AG09319 (cell line): ENCODE measurements at regions not wholly inside any gene's neighbourhood (a gene's known extent, or its start where the extent isn't known, plus 50 kb on each side); places are given as distances from the start of the nearest gene placed in this dataset.

ENCODE experiments used
- DNase-seq: peaks from one replicate; pipeline ENCODE4 v3.0.0-alpha.2; 2010; ENCODE audit warnings: low read depth; ENCODE audit errors: extremely low read depth
- TF ChIP-seq, protein P1 (sequence below): IDR thresholded peaks from 2 replicates; pipeline ENCODE4 v1.5.1; 2011; ENCODE audit warnings: low read depth, mild to moderate bottlenecking, inconsistent platforms, low read length, moderate library complexity

DNA sequence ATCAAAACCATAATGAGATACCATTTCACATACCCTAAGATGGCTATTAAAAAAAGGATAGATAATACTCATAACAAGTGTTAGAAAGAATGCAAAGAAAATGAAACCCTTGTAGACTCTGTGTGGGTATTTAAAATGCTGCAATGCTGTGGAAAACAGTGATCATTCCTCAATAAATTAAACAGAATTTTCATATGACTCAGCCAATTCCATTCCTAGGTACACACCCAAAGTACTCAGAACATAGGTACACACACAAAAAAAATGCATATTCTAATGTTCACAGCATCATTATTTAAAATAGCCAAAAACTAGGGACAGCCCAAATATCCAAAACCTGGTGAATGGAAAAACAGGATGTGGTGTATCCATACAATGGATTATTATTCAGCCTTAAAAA is 502.3 kb downstream of the KCNJ3 start:
- no peak for DNase-seq
- TF ChIP-seq, protein P1, sequence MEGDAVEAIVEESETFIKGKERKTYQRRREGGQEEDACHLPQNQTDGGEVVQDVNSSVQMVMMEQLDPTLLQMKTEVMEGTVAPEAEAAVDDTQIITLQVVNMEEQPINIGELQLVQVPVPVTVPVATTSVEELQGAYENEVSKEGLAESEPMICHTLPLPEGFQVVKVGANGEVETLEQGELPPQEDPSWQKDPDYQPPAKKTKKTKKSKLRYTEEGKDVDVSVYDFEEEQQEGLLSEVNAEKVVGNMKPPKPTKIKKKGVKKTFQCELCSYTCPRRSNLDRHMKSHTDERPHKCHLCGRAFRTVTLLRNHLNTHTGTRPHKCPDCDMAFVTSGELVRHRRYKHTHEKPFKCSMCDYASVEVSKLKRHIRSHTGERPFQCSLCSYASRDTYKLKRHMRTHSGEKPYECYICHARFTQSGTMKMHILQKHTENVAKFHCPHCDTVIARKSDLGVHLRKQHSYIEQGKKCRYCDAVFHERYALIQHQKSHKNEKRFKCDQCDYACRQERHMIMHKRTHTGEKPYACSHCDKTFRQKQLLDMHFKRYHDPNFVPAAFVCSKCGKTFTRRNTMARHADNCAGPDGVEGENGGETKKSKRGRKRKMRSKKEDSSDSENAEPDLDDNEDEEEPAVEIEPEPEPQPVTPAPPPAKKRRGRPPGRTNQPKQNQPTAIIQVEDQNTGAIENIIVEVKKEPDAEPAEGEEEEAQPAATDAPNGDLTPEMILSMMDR: no peak

- DNase-seq: no peak
- TF ChIP-seq, protein P1: no peak
Measured at GRCh38 chr2:155190342-155190741, 491.8 kb downstream of the KCNJ3 start.

DNA sequence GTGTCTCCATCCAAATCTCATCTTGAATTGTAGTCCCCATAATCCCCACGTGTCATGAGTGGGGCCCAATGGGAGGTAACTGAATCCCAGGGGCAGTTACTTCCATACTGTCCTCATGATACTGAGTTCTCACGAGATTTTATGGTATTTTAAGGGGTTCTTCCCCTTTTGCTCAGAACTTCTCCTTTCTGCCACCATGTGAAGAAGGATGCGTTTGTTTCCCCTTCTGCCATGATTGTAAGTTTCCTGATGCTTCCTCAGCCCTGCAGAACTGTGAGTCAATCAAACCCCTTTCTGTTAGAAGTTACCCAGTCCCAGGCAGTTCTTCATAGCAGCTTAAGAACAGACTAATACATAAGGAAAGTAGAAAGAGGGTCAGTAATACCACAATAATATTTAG is 480.4 kb downstream of the KCNJ3 start:
- TF ChIP-seq, protein P1: no peak
- no peak for DNase-seq

DNA sequence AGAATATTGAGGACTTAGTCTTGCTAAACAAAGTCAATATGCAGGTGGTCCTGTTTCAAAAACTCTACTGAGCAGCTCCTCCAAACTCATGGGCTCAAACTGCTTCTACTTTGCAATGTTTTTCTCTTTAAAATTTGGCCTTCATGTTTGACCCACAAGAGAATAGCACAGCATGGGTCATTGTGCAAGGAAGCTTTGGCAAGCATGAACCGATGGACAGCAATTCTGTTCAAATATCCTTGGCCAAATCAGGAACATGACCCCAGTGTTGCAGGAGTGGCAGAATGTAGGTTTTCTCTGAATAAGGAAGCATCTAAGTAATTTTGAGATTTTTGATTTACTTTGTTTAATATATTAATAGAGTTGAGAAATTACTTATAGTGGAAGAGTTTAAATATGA is 477.9 kb downstream of the KCNJ3 start:
- DNase-seq: no peak
- TF ChIP-seq, protein P1: no peak

DNA sequence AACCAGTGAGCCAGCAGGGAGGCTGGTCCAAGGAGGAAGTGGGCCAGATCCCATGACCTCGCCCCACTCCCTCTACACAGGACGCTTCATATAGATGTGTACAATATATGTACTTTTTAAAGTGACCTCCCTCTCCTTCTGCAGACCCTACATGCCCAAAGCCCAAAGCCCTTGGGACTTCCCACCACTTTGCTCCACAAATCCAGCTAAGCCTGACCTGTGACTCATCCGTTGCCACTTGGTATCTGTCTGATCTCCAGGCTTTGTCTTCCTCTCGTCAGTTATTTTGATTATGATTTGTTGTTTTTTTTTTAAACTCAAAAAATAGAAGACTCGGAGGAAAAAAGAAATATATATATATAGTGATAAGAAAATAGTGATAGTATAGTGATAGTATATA is 470.8 kb downstream of the KCNJ3 start:
- TF ChIP-seq, protein P1: no peak
- DNase-seq: no peak

DNA sequence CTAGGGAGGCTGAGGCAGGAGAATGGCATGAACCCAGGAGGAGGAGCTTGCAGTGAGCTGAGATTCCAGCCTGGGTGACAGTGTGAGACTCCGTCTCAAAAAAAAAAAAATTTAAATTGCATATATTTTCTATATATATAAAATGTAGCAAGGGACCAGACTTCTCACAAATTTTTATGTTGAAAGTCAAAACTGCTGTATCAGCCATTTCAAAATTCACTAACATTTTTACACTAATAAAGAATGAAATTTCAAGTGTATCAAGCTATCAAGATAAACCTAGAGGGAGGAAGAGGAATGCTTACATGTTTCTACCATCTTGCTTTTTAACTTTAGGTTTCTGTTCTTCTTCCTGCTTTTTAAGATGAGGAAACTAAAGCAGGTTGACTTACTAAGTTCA is 464.0 kb downstream of the KCNJ3 start:
- TF ChIP-seq, protein P1: no peak
- no peak for DNase-seq

DNA sequence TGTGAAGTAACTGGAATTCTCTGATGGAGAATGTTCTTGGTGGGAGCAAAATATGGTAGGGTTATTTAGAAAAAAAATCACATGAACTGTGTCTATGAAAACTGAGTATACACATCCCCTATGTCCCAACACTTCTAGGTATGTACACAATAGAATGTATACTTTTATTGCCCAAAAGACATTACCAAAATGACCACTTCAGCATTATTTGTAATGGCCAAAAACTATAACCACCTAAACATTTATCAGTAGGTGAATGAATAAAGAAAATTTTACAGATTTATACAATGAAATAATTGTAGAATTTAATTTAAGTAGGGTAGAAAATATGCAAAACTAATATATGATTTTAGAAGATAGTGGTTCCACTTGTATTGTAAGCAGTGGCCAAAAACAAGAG is 462.8 kb downstream of the KCNJ3 start:
- TF ChIP-seq, protein P1: no peak
- DNase-seq: no peak
